ENCODE measurements at regions not wholly inside any gene's neighbourhood (a gene's known extent, or its start where the extent isn't known, plus 50 kb on each side); places are given as distances from the start of the nearest gene placed in this dataset.

- H3K27me3 ChIP-seq (ENCODE audit: control insufficient read depth in 1 of 2, insufficient read depth in 2 of 2, low read length in 2 of 2): no peaks in the 10 kb centered on the region
- BruUV-seq (replicated peaks): no TSS peak
- TF ChIP-seq YEATS4 (CRISPR knock-in tag; IDR thresholded peaks at IDR 0.05; ENCODE audit: borderline replicate concordance) (no peak), CEBPB (IDR thresholded peaks at IDR 0.05; ENCODE audit: borderline replicate concordance, low read depth, low read length) (0 out of 2 replicates have a peak, but pooled peaks have one; percentile 31), NAIF1 (CRISPR knock-in tag; IDR thresholded peaks at IDR 0.05; ENCODE audit: borderline replicate concordance) (no peak)
- FAIRE-seq (no peak), ATAC-seq (no peak), DNase-seq (ENCODE audit: low spot score) (no peak)
- intact Hi-C loops (cut with micrococcal nuclease; ENCODE audit: unreplicated experiment) (no loop called here), in situ Hi-C loops (cut with HindIII; ENCODE audit: extremely low pct_ligation_motif_present, low pct_unique_long_range_greater_than_20kb) (no loop called here)
- ChIA-PET POLR2A (no interaction called here), CTCF (ENCODE audit: low intra/inter-chr PET ratio, low total read pairs) (no interaction called here)
- no peak overlapping the region for H2AFZ ChIP-seq (ENCODE audit: low read length)
- H3K4me3 ChIP-seq (replicated peaks in 1 of 3; ENCODE audit: insufficient read depth in 1 of 3, low read depth in 2 of 3, low read length in 3 of 3): no peak overlapping the region
- no peaks in the 10 kb centered on the region for H3K79me2 ChIP-seq (ENCODE audit: insufficient read depth, low read length)
- no peak overlapping the region for H3K4me2 ChIP-seq (ENCODE audit: low read depth, low read length)
- H3K4me1 ChIP-seq (ENCODE audit: insufficient read depth, low read length): no peaks in the 10 kb centered on the region
- H3K27ac ChIP-seq (ENCODE audit: extremely low read length, insufficient read depth, low read length): no peak overlapping the region
- no peak overlapping the region for H3K9ac ChIP-seq (ENCODE audit: insufficient read depth, low read depth, low read length)
- no peaks in the 10 kb centered on the region for H3K36me3 ChIP-seq (replicated peaks in 1 of 2; ENCODE audit: control insufficient read depth in 1 of 2, insufficient read depth in 2 of 2, low read length in 2 of 2)
- WGBS (ENCODE audit: low lambda C conversion rate): 13% methylated on average over 5 of the region's 5 CpGs
- no peaks in the 10 kb centered on the region for H3K9me3 ChIP-seq (ENCODE audit: low read length)
- no peaks in the 10 kb centered on the region for H4K20me1 ChIP-seq (ENCODE audit: insufficient read depth, low read length)
Measured at GRCh38 chr14:86639146-86639545, 1109.2 kb downstream of the FLRT2 start.

- no peak overlapping the region for H3K27ac ChIP-seq (ENCODE audit: extremely low read length, insufficient read depth, low read length)
- no peak overlapping the region for H2AFZ ChIP-seq (ENCODE audit: low read length)
- TF ChIP-seq KLF12 (CRISPR knock-in tag; IDR thresholded peaks at IDR 0.05; ENCODE audit: borderline replicate concordance) (no peak), CBFB (CRISPR knock-in tag; IDR thresholded peaks at IDR 0.05) (no peak), MNT (IDR thresholded peaks at IDR 0.05) (no peak), MAFF (IDR thresholded peaks at IDR 0.05; ENCODE audit: low read depth, low read length) (no peak), HNRNPH1 (optimal IDR thresholded peaks at IDR 0.05; ENCODE audit: low read depth, low read length) (no peak), ZNF883 (CRISPR knock-in tag; IDR thresholded peaks at IDR 0.05; ENCODE audit: not compliant biosample characterization) (no peak)
- no peaks in the 10 kb centered on the region for H3K4me1 ChIP-seq (ENCODE audit: insufficient read depth, low read length)
- H3K79me2 ChIP-seq (ENCODE audit: insufficient read depth, low read length): no peaks in the 10 kb centered on the region
- CTCF ChIA-PET (ENCODE audit: low intra/inter-chr PET ratio, low total read pairs): no interaction called here
- no peak for FAIRE-seq
- in situ Hi-C loops (cut with HindIII; ENCODE audit: extremely low pct_ligation_motif_present, low pct_unique_long_range_greater_than_20kb): no loop called here
- POLR2A ChIA-PET: no interaction called here
- no TSS peak for BruUV-seq (replicated peaks)
- H3K27me3 ChIP-seq (ENCODE audit: control insufficient read depth in 1 of 2, insufficient read depth in 2 of 2, low read length in 2 of 2): no peaks in the 10 kb centered on the region
- H4K20me1 ChIP-seq (ENCODE audit: insufficient read depth, low read length): no peaks in the 10 kb centered on the region
- H3K4me3 ChIP-seq (replicated peaks in 1 of 3; ENCODE audit: insufficient read depth in 1 of 3, low read depth in 2 of 3, low read length in 3 of 3): no peak overlapping the region
- H3K9me3 ChIP-seq (ENCODE audit: low read length): no peaks in the 10 kb centered on the region
- ATAC-seq: no peak
- no peak for DNase-seq (ENCODE audit: low spot score)
- no peak overlapping the region for H3K4me2 ChIP-seq (ENCODE audit: low read depth, low read length)
- no peaks in the 10 kb centered on the region for H3K36me3 ChIP-seq (replicated peaks in 1 of 2; ENCODE audit: control insufficient read depth in 1 of 2, insufficient read depth in 2 of 2, low read length in 2 of 2)
- no peak overlapping the region for H3K9ac ChIP-seq (ENCODE audit: insufficient read depth, low read depth, low read length)
- intact Hi-C loops (cut with micrococcal nuclease; ENCODE audit: unreplicated experiment): no loop called here
Measured at GRCh38 chr14:86627080-86627479, 1097.1 kb downstream of the FLRT2 start.
